PC-9 (cell line): ENCODE measurements at regions not wholly inside any gene's neighbourhood (a gene's known extent, or its start where the extent isn't known, plus 50 kb on each side); places are given as distances from the start of the nearest gene placed in this dataset.

Experiments used
- BruUV-seq: library from RNA; stranded (reverse); fragments of 400-500 nt; replicated peaks from 2 replicates; lab custom pipeline; 2021; lab: Mats Ljungman, UMichigan
- CTCF ChIA-PET: fragments of 300-600 bp; sonication (Branson Sonifier 250); formaldehyde crosslinking; loops from one replicate; lab custom pipeline; 2022; ENCODE audit warnings: antibody characterized with exemption; lab: Charles Lee
- POLR2A ChIA-PET: fragments of 300-600 bp; sonication (Branson Sonifier 250); formaldehyde crosslinking; loops from one replicate; lab custom pipeline; 2022; ENCODE audit warnings: antibody characterized with exemption; ENCODE audit not compliant: unreplicated experiment; lab: Charles Lee
- DNase-seq, 2 experiments: peaks; one replicate each; pipeline versions ENCODE4 v3.0.0 to v3.0.0-alpha.2; 2015 to 2022; ENCODE audit warnings: mixed read lengths in 1 of 2
- H2AFZ ChIP-seq: fragments of 200-600 bp; sonication (generic); 2 replicates; pipeline ENCODE4 v1.8.1; 2017; ENCODE audit warnings: antibody characterized with exemption
- H3F3A ChIP-seq: fragments of 200-600 bp; sonication (generic); 2 replicates; pipeline ENCODE4 v1.8.1; 2017; ENCODE audit warnings: antibody characterized with exemption, mild to moderate bottlenecking, low read depth; ENCODE audit not compliant: insufficient read depth
- H3K27ac ChIP-seq: fragments of 200-600 bp; sonication (generic); 2 replicates; pipeline ENCODE4 v1.6.1; 2016; ENCODE audit warnings: mixed run types
- H3K27me3 ChIP-seq: fragments of 200-600 bp; sonication (generic); 2 replicates; pipeline ENCODE4 v1.6.1; 2016; ENCODE audit warnings: low read depth, mixed run types; ENCODE audit not compliant: insufficient read depth
- H3K36me3 ChIP-seq: fragments of 200-600 bp; sonication (generic); 2 replicates; pipeline ENCODE4 v1.6.1; 2016; ENCODE audit warnings: low read depth, mixed run types
- H3K4me1 ChIP-seq: fragments of 200-600 bp; sonication (generic); replicated peaks from 2 replicates; pipeline ENCODE4 v1.6.1; 2016; ENCODE audit warnings: mixed run types; ENCODE audit not compliant: insufficient read depth
- H3K4me2 ChIP-seq: fragments of 200-600 bp; sonication (generic); 2 replicates; pipeline ENCODE4 v1.6.1; 2017; ENCODE audit warnings: mixed run types
- H3K4me3 ChIP-seq: fragments of 200-600 bp; sonication (generic); 2 replicates; pipeline ENCODE4 v1.6.1; 2016; ENCODE audit warnings: mixed run types
- H3K79me2 ChIP-seq: fragments of 200-600 bp; sonication (generic); 2 replicates; pipeline ENCODE4 v1.6.1; 2017; ENCODE audit warnings: low read depth, mixed run types
- H3K9me2 ChIP-seq: fragments of 200-600 bp; sonication (generic); 2 replicates; pipeline ENCODE4 v1.8.1; 2017; ENCODE audit warnings: mild to moderate bottlenecking; ENCODE audit not compliant: insufficient read depth
- H3K9me3 ChIP-seq: fragments of 200-600 bp; sonication (generic); 2 replicates; pipeline ENCODE4 v1.8.1; 2016; ENCODE audit warnings: low read depth; ENCODE audit not compliant: insufficient read depth
- H4K20me1 ChIP-seq: fragments of 200-600 bp; sonication (generic); 2 replicates; pipeline ENCODE4 v1.8.1; 2017; ENCODE audit not compliant: insufficient read depth
- CTCF ChIP-seq: fragments of 200-600 bp; sonication (generic); conservative IDR thresholded peaks from 2 replicates; pipeline ENCODE4 v1.6.1; 2017; ENCODE audit warnings: mixed run types, antibody characterized with exemption, mild to moderate bottlenecking, moderate library complexity
- EZH2 ChIP-seq: fragments of 200-600 bp; sonication (generic); IDR thresholded peaks from 2 replicates; pipeline ENCODE4 v1.8.0; 2017; ENCODE audit warnings: antibody characterized with exemption, low read depth
- intact Hi-C: fragments of 100-400 bp; cut with micrococcal nuclease; formaldehyde crosslinking; loops from one replicate; pipeline ENCODE4 v1.10.0; 2022; ENCODE audit not compliant: unreplicated experiment

- no peaks in the 10 kb centered on the region for H3F3A ChIP-seq
- no peaks in the 10 kb centered on the region for H3K36me3 ChIP-seq
- POLR2A ChIA-PET = no interaction called here
- H3K4me3 ChIP-seq = no peak overlapping the region
- no peak overlapping the region for H3K4me2 ChIP-seq
- peaks cover 95% of the 10 kb centered on the region for H3K27me3 ChIP-seq
- no peaks in the 10 kb centered on the region for H3K9me2 ChIP-seq
- H3K9me3 ChIP-seq = no peaks in the 10 kb centered on the region
- H3K79me2 ChIP-seq = no peaks in the 10 kb centered on the region
- no TSS peak for BruUV-seq
- H3K27ac ChIP-seq = no peak overlapping the region
- no peak for TF ChIP-seq CTCF
- no peak for TF ChIP-seq EZH2
- H3K4me1 ChIP-seq = no peaks in the 10 kb centered on the region
- CTCF ChIA-PET = no interaction called here
- H4K20me1 ChIP-seq = no peaks in the 10 kb centered on the region
- H2AFZ ChIP-seq = no peak overlapping the region
- intact Hi-C loops = no loop called here
- no peak for DNase-seq
Observed at GRCh38 chr9:89698411-89699005, 93.7 kb downstream of the GADD45G start.

GRCh38 chr9:89699646-89700045 lies 94.8 kb downstream of the GADD45G start:
- Histone ChIP-seq H2AFZ (no peak overlapping the region), H3F3A (no peaks in the 10 kb centered on the region), H3K4me3 (no peak overlapping the region), H3K4me2 (no peak overlapping the region), H3K9me2 (no peaks in the 10 kb centered on the region), H4K20me1 (no peaks in the 10 kb centered on the region), H3K27me3 (peaks cover 95% of the 10 kb centered on the region), H3K4me1 (no peaks in the 10 kb centered on the region), H3K79me2 (no peaks in the 10 kb centered on the region), H3K36me3 (no peaks in the 10 kb centered on the region), H3K9me3 (no peaks in the 10 kb centered on the region), H3K27ac (no peak overlapping the region)
- DNase-seq = no peak
- intact Hi-C loops = no loop called here
- TF ChIP-seq CTCF (no peak), EZH2 (no peak)
- BruUV-seq = no TSS peak
- ChIA-PET POLR2A (no interaction called here), CTCF (no interaction called here)

GRCh38 chr9:89701221-89701798 lies 96.5 kb downstream of the GADD45G start:
- ChIA-PET CTCF (no interaction called here), POLR2A (no interaction called here)
- H3K4me3 ChIP-seq = no peak overlapping the region
- DNase-seq = no peak
- intact Hi-C loops = no loop called here
- no peaks in the 10 kb centered on the region for H3K79me2 ChIP-seq
- H3K4me1 ChIP-seq = no peaks in the 10 kb centered on the region
- H4K20me1 ChIP-seq = no peaks in the 10 kb centered on the region
- H3F3A ChIP-seq = no peaks in the 10 kb centered on the region
- TF ChIP-seq CTCF = no peak
- no peak for TF ChIP-seq EZH2
- BruUV-seq = no TSS peak
- H3K27ac ChIP-seq = no peak overlapping the region
- no peak overlapping the region for H2AFZ ChIP-seq
- no peaks in the 10 kb centered on the region for H3K9me2 ChIP-seq
- H3K36me3 ChIP-seq = no peaks in the 10 kb centered on the region
- no peaks in the 10 kb centered on the region for H3K9me3 ChIP-seq
- peaks cover 95% of the 10 kb centered on the region for H3K27me3 ChIP-seq
- no peak overlapping the region for H3K4me2 ChIP-seq
